H9 (cell line): ENCODE measurements at regions not wholly inside any gene's neighbourhood (a gene's known extent, or its start where the extent isn't known, plus 50 kb on each side); places are given as distances from the start of the nearest gene placed in this dataset.
"Not testable (repeated sequence)": the region's sequence is repeated elsewhere in the genome, so short reads cannot be mapped to it uniquely, and the experiment has no call there.

Source experiments
- DNase-seq: peaks from one replicate; pipeline ENCODE4 v3.0.0-alpha.2; 2017
- H2AFZ ChIP-seq: one replicate; pipeline ENCODE4 v1.6.1; 2013; ENCODE audit warnings: mild to moderate bottlenecking, low read length, control low read depth, moderate library complexity
- H2AK5ac ChIP-seq: 2 replicates; pipeline ENCODE4 v1.6.1; 2013; ENCODE audit warnings: low read length, control low read depth, mixed read lengths; ENCODE audit not compliant: insufficient read length
- H2BK120ac ChIP-seq: one replicate; pipeline ENCODE4 v1.6.1; 2013; ENCODE audit warnings: low read depth, mild to moderate bottlenecking, low read length, control low read depth, inconsistent platforms; ENCODE audit not compliant: poor library complexity, severe bottlenecking
- H2BK12ac ChIP-seq: 2 replicates; pipeline ENCODE4 v1.6.1; 2013; ENCODE audit warnings: low read length, control low read depth, mixed read lengths, low read depth; ENCODE audit not compliant: insufficient read length
- H2BK15ac ChIP-seq: 2 replicates; pipeline ENCODE4 v1.6.1; 2013; ENCODE audit warnings: low read depth, low read length, control low read depth
- H2BK20ac ChIP-seq: one replicate; pipeline ENCODE4 v1.6.1; 2013; ENCODE audit warnings: low read depth, mild to moderate bottlenecking, low read length, control low read depth, inconsistent platforms; ENCODE audit not compliant: poor library complexity, severe bottlenecking
- H2BK5ac ChIP-seq: 2 replicates; pipeline ENCODE4 v1.6.1; 2013; ENCODE audit warnings: low read length, control low read depth, mixed read lengths; ENCODE audit not compliant: insufficient read length
- H3K14ac ChIP-seq: 2 replicates; pipeline ENCODE4 v1.6.1; 2013; ENCODE audit warnings: low read length, control low read depth; ENCODE audit not compliant: insufficient read depth
- H3K18ac ChIP-seq: 2 replicates; pipeline ENCODE4 v1.6.1; 2013; ENCODE audit warnings: low read depth, mild to moderate bottlenecking, mixed read lengths, low read length, control low read depth; ENCODE audit not compliant: insufficient read length
- H3K23ac ChIP-seq: 2 replicates; pipeline ENCODE4 v1.6.1; 2013; ENCODE audit warnings: low read length, control low read depth, mixed read lengths, low read depth; ENCODE audit not compliant: insufficient read length
- H3K23me2 ChIP-seq: 2 replicates; pipeline ENCODE4 v1.6.1; 2013; ENCODE audit warnings: low read depth, mild to moderate bottlenecking, mixed read lengths, low read length, control low read depth; ENCODE audit not compliant: insufficient read length, poor library complexity, severe bottlenecking
- H3K27ac ChIP-seq: 2 replicates; pipeline ENCODE4 v1.5.1; 2013; ENCODE audit warnings: low read length, control low read depth, mixed read lengths, low read depth; ENCODE audit not compliant: insufficient read length
- H3K27me3 ChIP-seq: 2 replicates; pipeline ENCODE4 v1.6.1; 2013; ENCODE audit warnings: low read length, control low read depth, inconsistent platforms; ENCODE audit not compliant: insufficient read depth
- H3K4ac ChIP-seq: 2 replicates; pipeline ENCODE4 v1.6.1; 2013; ENCODE audit warnings: low read depth, mild to moderate bottlenecking, control low read depth, inconsistent platforms, low read length, moderate library complexity
- H3K4me1 ChIP-seq: 2 replicates; pipeline ENCODE4 v1.6.1; 2013; ENCODE audit warnings: low read length, control low read depth, inconsistent platforms; ENCODE audit not compliant: insufficient read depth
- H3K4me2 ChIP-seq: 2 replicates; pipeline ENCODE4 v1.6.1; 2013; ENCODE audit warnings: low read length, control low read depth, mixed read lengths; ENCODE audit not compliant: insufficient read length, insufficient read depth
- H3K56ac ChIP-seq: 2 replicates; pipeline ENCODE4 v1.6.1; 2013; ENCODE audit warnings: low read depth, mild to moderate bottlenecking, mixed read lengths, low read length, control low read depth; ENCODE audit not compliant: insufficient read length
- H3K79me1 ChIP-seq: 2 replicates; pipeline ENCODE4 v1.6.1; 2013; ENCODE audit warnings: low read depth, mild to moderate bottlenecking, moderate library complexity, low read length, control low read depth, inconsistent platforms; ENCODE audit not compliant: insufficient read depth, poor library complexity, severe bottlenecking
- H3K79me2 ChIP-seq: 2 replicates; pipeline ENCODE4 v1.6.1; 2013; ENCODE audit warnings: low read length, control low read depth, inconsistent platforms; ENCODE audit not compliant: insufficient read depth
- H3K9ac ChIP-seq: 2 replicates; pipeline ENCODE4 v1.6.1; 2013; ENCODE audit warnings: low read length, control low read depth, mixed read lengths; ENCODE audit not compliant: insufficient read length; ENCODE audit errors: extremely low read depth
- H3K9me3 ChIP-seq: one replicate; pipeline ENCODE4 v1.6.1; 2013; ENCODE audit warnings: low read depth, low read length, inconsistent platforms; ENCODE audit not compliant: control insufficient read depth
- H3T11ph ChIP-seq: one replicate; pipeline ENCODE4 v1.6.1; 2013; ENCODE audit warnings: mild to moderate bottlenecking, low read length, control low read depth, inconsistent platforms
- H4K20me1 ChIP-seq: one replicate; pipeline ENCODE4 v1.6.1; 2013; ENCODE audit not compliant: control insufficient read depth, insufficient read length, insufficient read depth
- H4K5ac ChIP-seq: 2 replicates; pipeline ENCODE4 v1.6.1; 2013; ENCODE audit warnings: low read depth, mild to moderate bottlenecking, mixed read lengths, low read length, control low read depth; ENCODE audit not compliant: insufficient read length
- H4K8ac ChIP-seq: replicated peaks from 2 replicates; pipeline ENCODE4 v1.6.1; 2013; ENCODE audit warnings: low read length, control low read depth, mixed read lengths, low read depth; ENCODE audit not compliant: insufficient read length
- H4K91ac ChIP-seq: 2 replicates; pipeline ENCODE4 v1.6.1; 2013; ENCODE audit warnings: low read depth, mild to moderate bottlenecking, moderate library complexity, mixed read lengths, low read length, control low read depth; ENCODE audit not compliant: insufficient read length
- H3K27ac Mint-ChIP-seq, 3 experiments: 2 replicates in 2 of 3; 3 replicates in 1 of 3; pipeline ENCODE4 v1.8.0; 2020 to 2021; ENCODE audit warnings: mixed read lengths in 3 of 3, mild to moderate bottlenecking in 1 of 3, moderate library complexity in 1 of 3
- H3K27me3 Mint-ChIP-seq: 2 replicates; pipeline ENCODE4 v1.8.0; 2021; ENCODE audit warnings: low read depth, mild to moderate bottlenecking, moderate library complexity, mixed read lengths
- H3K36me3 Mint-ChIP-seq, 3 experiments: 2 replicates in 2 of 3; 3 replicates in 1 of 3; pipeline ENCODE4 v1.8.0; 2020 to 2021; ENCODE audit warnings: low read depth in 3 of 3, mixed read lengths in 3 of 3; ENCODE audit not compliant: insufficient read depth in 1 of 3
- H3K4me1 Mint-ChIP-seq, 2 experiments: 2 replicates each; pipeline ENCODE4 v1.8.0; 2020; ENCODE audit warnings: mixed read lengths in 2 of 2
- H3K4me3 Mint-ChIP-seq, 2 experiments: 2 replicates in 1 of 2; 3 replicates in 1 of 2; pipeline ENCODE4 v1.8.0; 2020 to 2021; ENCODE audit warnings: mild to moderate bottlenecking in 2 of 2, mixed read lengths in 2 of 2, moderate library complexity in 1 of 2
- H3K9me3 Mint-ChIP-seq, 2 experiments: 2 replicates in 1 of 2; 3 replicates in 1 of 2; pipeline ENCODE4 v1.8.0; 2020; ENCODE audit warnings: mild to moderate bottlenecking in 2 of 2, mixed read lengths in 2 of 2, moderate library complexity in 1 of 2
- WGBS: extraction: QIAGEN DNeasy Blood & Tissue Kit; methylation state at CpG from one replicate; pipeline ENCODE4 v1.1.7; 2013; ENCODE audit warnings: missing lambda C conversion rate, low lambda C conversion rate, mixed read lengths; ENCODE audit not compliant: insufficient read length; ENCODE audit errors: extremely low coverage; 5-methylcytosine and 5-hydroxymethylcytosine counted together

DNA sequence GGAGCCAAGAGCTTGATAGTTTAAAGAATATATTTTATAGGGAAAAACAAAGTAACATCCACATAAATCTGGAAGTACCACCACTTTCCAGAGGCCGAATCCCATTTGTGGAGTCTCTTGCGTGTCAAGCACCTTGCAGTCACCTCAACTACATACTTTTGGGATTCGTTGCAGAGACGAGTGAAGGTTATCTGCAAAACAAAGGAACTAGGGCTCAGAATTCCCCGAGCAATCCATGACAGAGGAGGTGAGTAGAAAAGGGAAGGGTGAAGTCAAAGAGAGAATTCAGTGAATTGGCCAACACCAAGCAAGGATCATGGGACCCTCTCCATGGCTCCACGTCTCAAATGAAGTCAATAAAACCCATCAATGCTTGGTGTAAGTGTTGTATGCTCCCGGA is 80.3 kb downstream of the UNC93B1 start:
- not testable (repeated sequence) for H4K91ac ChIP-seq, H4K20me1 ChIP-seq, H3T11ph ChIP-seq, H3K9me3 ChIP-seq, H3K27me3 ChIP-seq, H3K9me3 Mint-ChIP-seq, H2BK12ac ChIP-seq, DNase-seq, H3K4me2 ChIP-seq, H3K27me3 Mint-ChIP-seq, H3K27ac Mint-ChIP-seq, H3K14ac ChIP-seq, H3K4me3 Mint-ChIP-seq, H3K4ac ChIP-seq, H3K36me3 Mint-ChIP-seq, H3K23me2 ChIP-seq, H2BK120ac ChIP-seq, H3K18ac ChIP-seq, H4K8ac ChIP-seq, H3K9ac ChIP-seq, H2AK5ac ChIP-seq, H2BK15ac ChIP-seq, H3K56ac ChIP-seq, H3K27ac ChIP-seq, H2BK20ac ChIP-seq, H3K4me1 ChIP-seq, H3K79me1 ChIP-seq, H3K23ac ChIP-seq, H2BK5ac ChIP-seq, H4K5ac ChIP-seq, H2AFZ ChIP-seq, H3K79me2 ChIP-seq
- peaks cover 8 to 14% of the 10 kb centered on the region in 2 experiments for H3K4me1 Mint-ChIP-seq
- WGBS = no CpG with 5 or more reads among the region's 7 CpGs

DNA sequence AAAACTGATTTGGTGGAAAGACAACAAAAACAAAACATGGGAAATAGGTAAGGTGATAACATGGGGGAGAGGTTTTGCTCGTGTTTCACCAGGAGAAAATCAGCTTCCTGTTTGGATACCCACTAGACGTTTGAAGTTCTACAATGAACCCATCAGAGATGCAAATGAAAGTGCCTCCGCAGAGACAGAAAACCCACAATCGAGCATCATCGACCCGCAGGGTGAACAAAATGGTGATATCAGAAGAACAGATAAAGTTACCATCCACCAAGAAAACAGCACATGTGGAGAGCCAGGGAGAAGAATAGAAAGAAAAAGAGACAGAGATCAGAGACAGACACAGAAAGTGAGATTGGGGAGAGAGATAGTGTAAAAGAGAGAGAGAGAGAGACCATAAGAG is 83.4 kb downstream of the UNC93B1 start:
- not testable (repeated sequence) for H2BK15ac ChIP-seq, H3K79me2 ChIP-seq, H2AK5ac ChIP-seq, H3K4me1 ChIP-seq, H3K36me3 Mint-ChIP-seq, H3K56ac ChIP-seq, H3K27me3 Mint-ChIP-seq, H4K20me1 ChIP-seq, H3K27me3 ChIP-seq, H3K4me3 Mint-ChIP-seq, H3K9me3 ChIP-seq, H3K9me3 Mint-ChIP-seq, H3K23me2 ChIP-seq, H3K4ac ChIP-seq, H2AFZ ChIP-seq, DNase-seq, H2BK5ac ChIP-seq, H3K18ac ChIP-seq, H3K9ac ChIP-seq, H3K4me2 ChIP-seq, H4K8ac ChIP-seq, H3K27ac Mint-ChIP-seq, H4K5ac ChIP-seq, H3T11ph ChIP-seq, H3K23ac ChIP-seq, H2BK12ac ChIP-seq, H3K27ac ChIP-seq, H3K14ac ChIP-seq, H2BK20ac ChIP-seq, H2BK120ac ChIP-seq, H3K79me1 ChIP-seq, H4K91ac ChIP-seq
- H3K4me1 Mint-ChIP-seq = peaks cover 14 to 19% of the 10 kb centered on the region in 2 experiments
- no CpG with 5 or more reads among the region's 6 CpGs for WGBS
